Right lobe of liver (tissue), 4 donors: ENCODE measurements at regions not wholly inside any gene's neighbourhood (a gene's known extent, or its start where the extent isn't known, plus 50 kb on each side); places are given as distances from the start of the nearest gene placed in this dataset.

Experiments
- POLR2A ChIP-seq: fragments of 450-650 bp; IDR thresholded peaks from one replicate; pipeline ENCODE4 v1.6.1; 2017; ENCODE audit warnings: antibody characterized with exemption, mild to moderate bottlenecking
- TF ChIP-seq, protein P1 (sequence below), 4 donors: fragments of 200-600 bp in 3 of 4; fragments of 450-650 bp in 1 of 4; IDR thresholded peaks; one replicate each; pipeline versions ENCODE4 v1.5.1 to v1.8.0; 2016 to 2022; ENCODE audit warnings: antibody characterized with exemption in 4 of 4, mild to moderate bottlenecking in 2 of 4
- donor health status: DM: no; HTN: no; CAD: no.
- donor health status: DM: no; HTN: no; CAD: no.
- donor health status: DM: no; HTN: yes; CAD: no.

DNA sequence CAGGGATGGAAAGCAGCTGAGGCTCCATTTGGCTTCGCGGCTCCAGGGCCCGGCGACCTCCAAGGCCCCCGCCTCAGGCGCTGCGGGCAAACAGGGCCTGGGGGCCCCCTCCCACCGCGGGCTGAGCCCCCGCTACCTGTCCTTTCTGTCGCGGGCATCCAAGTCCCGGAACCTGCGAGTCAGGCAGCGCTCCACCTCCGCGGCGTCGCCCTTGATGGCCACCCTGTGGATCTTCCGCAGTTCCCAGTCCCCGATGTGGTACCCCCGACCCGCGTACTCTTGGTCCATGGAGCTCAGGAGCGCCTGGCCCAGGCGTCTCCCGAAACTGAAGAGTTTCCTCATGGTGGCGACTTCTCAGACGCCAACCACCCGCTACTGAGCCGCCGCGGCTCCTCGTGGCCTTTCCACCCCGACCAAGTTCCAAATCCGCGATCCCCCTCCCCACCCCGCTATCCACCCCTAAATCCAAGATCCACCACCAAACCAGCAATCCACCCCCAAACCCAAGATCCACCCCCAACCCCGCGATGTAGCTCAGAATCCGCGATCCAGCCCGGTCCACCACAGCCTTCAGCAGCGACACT lies 86.5 kb upstream of the CCDC180 start:
- no peak for TF ChIP-seq POLR2A
- TF ChIP-seq, protein P1, sequence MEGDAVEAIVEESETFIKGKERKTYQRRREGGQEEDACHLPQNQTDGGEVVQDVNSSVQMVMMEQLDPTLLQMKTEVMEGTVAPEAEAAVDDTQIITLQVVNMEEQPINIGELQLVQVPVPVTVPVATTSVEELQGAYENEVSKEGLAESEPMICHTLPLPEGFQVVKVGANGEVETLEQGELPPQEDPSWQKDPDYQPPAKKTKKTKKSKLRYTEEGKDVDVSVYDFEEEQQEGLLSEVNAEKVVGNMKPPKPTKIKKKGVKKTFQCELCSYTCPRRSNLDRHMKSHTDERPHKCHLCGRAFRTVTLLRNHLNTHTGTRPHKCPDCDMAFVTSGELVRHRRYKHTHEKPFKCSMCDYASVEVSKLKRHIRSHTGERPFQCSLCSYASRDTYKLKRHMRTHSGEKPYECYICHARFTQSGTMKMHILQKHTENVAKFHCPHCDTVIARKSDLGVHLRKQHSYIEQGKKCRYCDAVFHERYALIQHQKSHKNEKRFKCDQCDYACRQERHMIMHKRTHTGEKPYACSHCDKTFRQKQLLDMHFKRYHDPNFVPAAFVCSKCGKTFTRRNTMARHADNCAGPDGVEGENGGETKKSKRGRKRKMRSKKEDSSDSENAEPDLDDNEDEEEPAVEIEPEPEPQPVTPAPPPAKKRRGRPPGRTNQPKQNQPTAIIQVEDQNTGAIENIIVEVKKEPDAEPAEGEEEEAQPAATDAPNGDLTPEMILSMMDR (IDR thresholded peaks at IDR 0.05) = no peak
